Heart left ventricle (tissue), 16 donors: ENCODE measurements at regions not wholly inside any gene's neighbourhood (a gene's known extent, or its start where the extent isn't known, plus 50 kb on each side); places are given as distances from the start of the nearest gene placed in this dataset.

Experiments
- ATAC-seq, 4 donors: fragments of 200-7000 bp; cut with Tn5 transposase; one replicate each; pipeline ENCODE4 v1.9.1; 2020 to 2022; ENCODE audit warnings: moderate library complexity in 4 of 4, mild to moderate bottlenecking in 3 of 4, moderate number of reproducible peaks in 1 of 4
- DNase-seq, 5 donors: peaks; one replicate each; pipeline ENCODE4 v3.0.0-alpha.2; 2020
- H3K27ac ChIP-seq, 12 donors: fragments of 200-600 bp; sonication (generic) in 4 of 12; one replicate each; pipeline versions ENCODE4 v1.5.0 to v1.8.0; 2016 to 2022; ENCODE audit warnings: mild to moderate bottlenecking in 2 of 12
- H3K27me3 ChIP-seq, 9 donors: fragments of 200-600 bp; sonication (generic) in 2 of 9; one replicate each; pipeline versions ENCODE4 v1.5.1 to v1.8.0; 2016 to 2022; ENCODE audit warnings: mild to moderate bottlenecking in 3 of 9
- H3K36me3 ChIP-seq, 9 donors: fragments of 200-600 bp; sonication (generic) in 2 of 9; one replicate each; pipeline versions ENCODE4 v1.5.0 to v1.8.0; 2018 to 2022; ENCODE audit warnings: mild to moderate bottlenecking in 2 of 9
- H3K4me1 ChIP-seq, 12 donors: fragments of 200-600 bp; sonication (generic) in 4 of 12; one replicate each; pipeline versions ENCODE4 v1.5.0 to v1.8.0; 2016 to 2022; ENCODE audit warnings: mild to moderate bottlenecking in 3 of 12
- H3K4me3 ChIP-seq, 12 donors: fragments of 200-600 bp; sonication (generic) in 4 of 12; one replicate each; pipeline versions ENCODE4 v1.5.0 to v1.8.0; 2017 to 2022; ENCODE audit warnings: mild to moderate bottlenecking in 9 of 12, moderate library complexity in 4 of 12
- H3K9me3 ChIP-seq, 12 donors: fragments of 200-600 bp; sonication (generic) in 4 of 12; one replicate each; pipeline versions ENCODE4 v1.5.0 to v1.8.0; 2016 to 2022; ENCODE audit warnings: mild to moderate bottlenecking in 1 of 12
- POLR2A ChIP-seq, 2 donors: fragments of 450-650 bp; IDR thresholded peaks; one replicate each; pipeline ENCODE4 v1.6.1; 2017; ENCODE audit warnings: antibody characterized with exemption in 2 of 2, mild to moderate bottlenecking in 2 of 2, moderate library complexity in 2 of 2
- WGBS, 4 donors: extraction: QIAGEN DNeasy Blood & Tissue Kit in 2 of 4; methylation state at CpG; one replicate each; pipeline versions ENCODE4 v1.1.5 to v1.1.7; 2013 to 2018; 5-methylcytosine and 5-hydroxymethylcytosine counted together
- intact Hi-C, 10 donors: fragments of 100-400 bp; cut with DNase I; formaldehyde crosslinking; loops; one replicate each; pipeline versions ENCODE4 v1.11.1 to v1.14.2; 2022
- TF ChIP-seq, protein P1 (sequence below), 12 donors: fragments of 200-600 bp; sonication (generic) in 4 of 12; IDR thresholded peaks; one replicate each; pipeline versions ENCODE4 v1.5.0 to v1.8.0; 2018 to 2022; ENCODE audit warnings: antibody characterized with exemption in 12 of 12, mild to moderate bottlenecking in 5 of 12
- donor health status: ischemic (EF 13 %, LVEDD 7.1; RV severe dilation, severe dysfunction).
- donor health status: healthy with polysubstance abuse.
- donor health status: DM: no; HTN: yes; CAD: no.
- donor health status: DM: no; HTN: no; CAD: no.
- donor health status: ischemic (EF 25% LVEDD 6.9; RV normal size, moderate dysfunction).
- donor health status: ischemic (EF 25% LVEDD 5.7; RV mildly dilated, moderate dysfunction).
- donor health status: healthy.
- donor health status: DM: yes; HTN: yes; CAD: no.
- donor health status: ischemic (EF 35%, LVEDD 5.7; RV mildly dilated, moderate dysfunction).
- donor health status: nonischemic (EF 11% LVEDD 7.7; RV severe dilation, severe dysfunction).
- donor health status: DM: yes; HTN: yes; CAD: no.
- donor health status: PGD.
- donor health status: ischemic (EF 29% LVEDD 5.4; RV normal size, mild dysfunction).
- donor health status: nonischemic (EF 23%, LVEDD 6.1; RV moderate dilation, normal function).

DNA sequence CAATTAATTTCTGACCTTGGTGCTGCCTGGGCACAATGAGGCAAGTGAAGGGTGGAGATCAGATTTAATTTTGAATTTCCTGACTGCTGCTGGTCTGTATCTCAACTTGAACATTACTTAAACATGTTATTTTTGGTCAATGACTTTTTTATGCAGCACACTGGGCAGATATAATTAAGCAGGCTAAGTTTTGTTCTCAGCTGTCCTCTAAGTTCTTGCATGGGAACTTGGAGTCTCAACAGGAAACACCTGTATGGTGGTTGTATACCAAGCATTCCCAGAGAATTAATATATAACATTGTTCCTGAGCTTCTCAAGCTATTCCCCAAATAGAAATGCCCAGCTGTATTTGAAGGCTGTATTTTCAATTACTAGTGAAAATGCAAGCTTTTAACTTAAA is 113.5 kb upstream of the EDNRB start:
- Histone ChIP-seq H3K9me3 (no peaks in the 10 kb centered on the region), H3K4me1 (peaks cover 0 to 7% (median 0%) of the 10 kb centered on the region in 12 donors), H3K27me3 (no peaks in the 10 kb centered on the region), H3K36me3 (no peaks in the 10 kb centered on the region), H3K4me3 (no peak overlapping the region), H3K27ac (peak overlapping the region in 1 of 12 donors; percentile 44)
- DNase-seq: no peak
- TF ChIP-seq, protein P1, sequence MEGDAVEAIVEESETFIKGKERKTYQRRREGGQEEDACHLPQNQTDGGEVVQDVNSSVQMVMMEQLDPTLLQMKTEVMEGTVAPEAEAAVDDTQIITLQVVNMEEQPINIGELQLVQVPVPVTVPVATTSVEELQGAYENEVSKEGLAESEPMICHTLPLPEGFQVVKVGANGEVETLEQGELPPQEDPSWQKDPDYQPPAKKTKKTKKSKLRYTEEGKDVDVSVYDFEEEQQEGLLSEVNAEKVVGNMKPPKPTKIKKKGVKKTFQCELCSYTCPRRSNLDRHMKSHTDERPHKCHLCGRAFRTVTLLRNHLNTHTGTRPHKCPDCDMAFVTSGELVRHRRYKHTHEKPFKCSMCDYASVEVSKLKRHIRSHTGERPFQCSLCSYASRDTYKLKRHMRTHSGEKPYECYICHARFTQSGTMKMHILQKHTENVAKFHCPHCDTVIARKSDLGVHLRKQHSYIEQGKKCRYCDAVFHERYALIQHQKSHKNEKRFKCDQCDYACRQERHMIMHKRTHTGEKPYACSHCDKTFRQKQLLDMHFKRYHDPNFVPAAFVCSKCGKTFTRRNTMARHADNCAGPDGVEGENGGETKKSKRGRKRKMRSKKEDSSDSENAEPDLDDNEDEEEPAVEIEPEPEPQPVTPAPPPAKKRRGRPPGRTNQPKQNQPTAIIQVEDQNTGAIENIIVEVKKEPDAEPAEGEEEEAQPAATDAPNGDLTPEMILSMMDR (IDR thresholded peaks at IDR 0.05): no peak
- TF ChIP-seq POLR2A (IDR thresholded peaks at IDR 0.05): no peak
- intact Hi-C loops: no loop called here
- peak in 1 of 4 donors; percentile 45 for ATAC-seq

DNA sequence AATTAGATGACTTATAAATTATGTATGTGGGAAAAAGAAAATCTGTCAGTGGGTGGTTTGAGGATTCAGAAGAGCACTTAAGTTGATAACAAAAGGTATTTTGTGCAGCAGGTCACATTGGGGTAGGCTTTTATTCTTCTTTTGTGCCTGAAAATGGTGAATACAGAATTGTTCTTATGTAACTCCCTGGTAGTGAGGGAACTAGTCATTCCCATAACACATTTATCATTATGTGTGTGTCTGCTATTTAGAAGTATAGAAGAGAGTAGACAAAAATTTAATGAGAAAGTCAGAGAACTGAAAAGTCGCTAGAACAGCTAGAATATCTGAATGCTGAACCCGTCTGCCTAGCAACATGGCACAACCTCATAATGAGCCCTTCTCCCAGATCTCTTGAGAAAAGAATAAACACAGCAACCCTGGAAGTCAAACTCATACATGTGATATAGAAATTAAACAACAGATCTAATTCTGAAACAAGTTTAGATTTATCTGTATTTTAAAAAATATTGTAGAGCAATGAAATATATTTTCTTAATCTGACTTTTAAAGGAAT is 111.8 kb upstream of the EDNRB start:
- H3K9me3 ChIP-seq: no peaks in the 10 kb centered on the region
- H3K36me3 ChIP-seq: no peaks in the 10 kb centered on the region
- H3K27ac ChIP-seq: no peak overlapping the region
- DNase-seq (no peak), ATAC-seq (no peak)
- TF ChIP-seq, protein P1 (IDR thresholded peaks at IDR 0.05): no peak
- TF ChIP-seq POLR2A (IDR thresholded peaks at IDR 0.05): no peak
- H3K4me3 ChIP-seq: no peak overlapping the region
- WGBS, 4 donors: 90 to 94% (median 92%) methylated on average over 2 of the region's 2 CpGs
- peaks cover 0 to 7% (median 0%) of the 10 kb centered on the region in 12 donors for H3K4me1 ChIP-seq
- H3K27me3 ChIP-seq: no peaks in the 10 kb centered on the region
- intact Hi-C loops: no loop called here

DNA sequence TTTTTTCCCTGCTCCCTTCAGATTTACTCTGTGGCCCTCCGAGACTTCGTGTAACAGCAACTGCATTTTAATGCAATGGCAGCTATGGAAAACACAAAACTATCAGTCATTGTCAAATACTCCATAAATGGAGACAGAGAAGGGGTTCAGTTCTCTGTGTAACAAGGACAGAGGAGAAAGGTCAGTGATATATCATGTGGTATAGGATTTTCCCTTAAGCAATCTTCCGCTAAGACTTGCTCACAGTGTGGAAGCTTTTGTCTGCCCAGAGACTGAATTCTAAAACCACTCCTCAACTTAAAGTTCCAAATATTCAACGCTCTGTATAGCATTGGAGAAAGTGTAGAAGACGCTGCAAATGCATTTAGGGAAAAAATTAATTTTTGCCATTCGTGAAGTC is 111.3 kb upstream of the EDNRB start:
- Histone ChIP-seq H3K27ac (no peak overlapping the region), H3K4me3 (no peak overlapping the region), H3K4me1 (peaks cover 0 to 7% (median 0%) of the 10 kb centered on the region in 12 donors), H3K27me3 (no peaks in the 10 kb centered on the region), H3K9me3 (peaks cover 0 to 3% (median 0%) of the 10 kb centered on the region in 12 donors), H3K36me3 (no peaks in the 10 kb centered on the region)
- WGBS, 4 donors: 94 to 97% (median 96%) methylated on average over 6 of the region's 6 CpGs
- DNase-seq: no peak
- intact Hi-C loops: no loop called here
- TF ChIP-seq POLR2A (IDR thresholded peaks at IDR 0.05): no peak
- ATAC-seq: no peak

DNA sequence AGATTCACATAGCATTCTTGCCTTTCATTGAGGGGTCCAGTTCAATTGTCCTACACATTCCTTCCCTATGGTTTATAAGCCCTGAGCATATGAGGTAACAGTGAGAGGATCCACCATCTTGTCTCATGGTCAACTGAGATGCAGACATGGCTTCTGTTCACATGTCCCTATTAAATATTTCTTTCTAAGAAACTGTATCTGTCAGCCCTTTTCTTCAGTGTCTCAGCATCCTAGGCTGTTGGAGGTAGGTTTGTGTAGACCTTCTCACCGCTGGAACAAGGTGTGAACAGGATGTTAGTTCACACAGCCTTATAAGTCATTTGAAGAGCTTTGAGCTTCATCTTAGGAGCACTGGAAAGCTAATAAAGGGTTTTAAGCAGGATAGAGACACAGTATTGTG is 110.3 kb upstream of the EDNRB start:
- no peak overlapping the region for H3K27ac ChIP-seq
- H3K9me3 ChIP-seq: peaks cover 0 to 13% (median 0%) of the 10 kb centered on the region in 12 donors
- no peaks in the 10 kb centered on the region for H3K36me3 ChIP-seq
- DNase-seq (no peak), ATAC-seq (no peak)
- intact Hi-C loops: no loop called here
- H3K4me3 ChIP-seq: no peak overlapping the region
- H3K27me3 ChIP-seq: no peaks in the 10 kb centered on the region
- 79 to 96% (median 85%) methylated on average over 1 of the region's 1 CpG for WGBS, 4 donors
- peaks cover 0 to 7% (median 0%) of the 10 kb centered on the region in 12 donors for H3K4me1 ChIP-seq
- TF ChIP-seq POLR2A (IDR thresholded peaks at IDR 0.05): no peak
- TF ChIP-seq, protein P1 (IDR thresholded peaks at IDR 0.05): no peak

GRCh38 chr13:78024996-78025395 is 106.4 kb upstream of the EDNRB start:
- no peak for ATAC-seq
- Histone ChIP-seq H3K36me3 (no peaks in the 10 kb centered on the region), H3K4me3 (no peak overlapping the region), H3K9me3 (peaks cover 0 to 14% (median 0%) of the 10 kb centered on the region in 12 donors), H3K4me1 (peaks cover 0 to 21% (median 5%) of the 10 kb centered on the region in 12 donors), H3K27ac (no peak overlapping the region), H3K27me3 (no peaks in the 10 kb centered on the region)
- intact Hi-C loops: no loop called here
- DNase-seq: no peak
- TF ChIP-seq POLR2A (IDR thresholded peaks at IDR 0.05): no peak
- TF ChIP-seq, protein P1 (IDR thresholded peaks at IDR 0.05): no peak
